ENCODE measurements at regions not wholly inside any gene's neighbourhood (a gene's known extent, or its start where the extent isn't known, plus 50 kb on each side); places are given as distances from the start of the nearest gene placed in this dataset.

DNA sequence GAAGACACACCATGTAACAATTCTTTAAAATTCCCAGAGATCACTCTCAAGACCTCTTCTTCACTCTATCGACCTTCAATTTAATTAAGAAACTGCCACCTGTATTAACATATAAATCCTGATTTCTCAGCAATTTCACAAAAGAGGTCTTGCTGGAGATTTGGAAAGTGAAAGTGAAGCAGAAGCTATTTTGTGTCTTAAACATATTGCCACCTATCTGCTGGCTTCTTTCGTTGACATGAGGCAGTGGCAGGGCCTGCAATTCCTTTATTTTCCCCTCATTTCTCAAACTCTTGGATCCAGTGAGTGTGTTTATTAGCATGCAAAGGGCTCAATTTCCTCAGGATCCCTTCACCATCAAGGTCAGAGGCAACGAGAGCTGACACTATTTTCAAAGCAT lies 780.2 kb upstream of the SLITRK1 start:
- TF ChIP-seq, protein P1, sequence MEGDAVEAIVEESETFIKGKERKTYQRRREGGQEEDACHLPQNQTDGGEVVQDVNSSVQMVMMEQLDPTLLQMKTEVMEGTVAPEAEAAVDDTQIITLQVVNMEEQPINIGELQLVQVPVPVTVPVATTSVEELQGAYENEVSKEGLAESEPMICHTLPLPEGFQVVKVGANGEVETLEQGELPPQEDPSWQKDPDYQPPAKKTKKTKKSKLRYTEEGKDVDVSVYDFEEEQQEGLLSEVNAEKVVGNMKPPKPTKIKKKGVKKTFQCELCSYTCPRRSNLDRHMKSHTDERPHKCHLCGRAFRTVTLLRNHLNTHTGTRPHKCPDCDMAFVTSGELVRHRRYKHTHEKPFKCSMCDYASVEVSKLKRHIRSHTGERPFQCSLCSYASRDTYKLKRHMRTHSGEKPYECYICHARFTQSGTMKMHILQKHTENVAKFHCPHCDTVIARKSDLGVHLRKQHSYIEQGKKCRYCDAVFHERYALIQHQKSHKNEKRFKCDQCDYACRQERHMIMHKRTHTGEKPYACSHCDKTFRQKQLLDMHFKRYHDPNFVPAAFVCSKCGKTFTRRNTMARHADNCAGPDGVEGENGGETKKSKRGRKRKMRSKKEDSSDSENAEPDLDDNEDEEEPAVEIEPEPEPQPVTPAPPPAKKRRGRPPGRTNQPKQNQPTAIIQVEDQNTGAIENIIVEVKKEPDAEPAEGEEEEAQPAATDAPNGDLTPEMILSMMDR (conservative IDR thresholded peaks at IDR 0.05; ENCODE audit: low read depth, low read length), result no peak
- no peak overlapping the region for H3K4me3 ChIP-seq (ENCODE audit: low read length)
- DNase-seq (ENCODE audit: low read depth), result no peak

DNA sequence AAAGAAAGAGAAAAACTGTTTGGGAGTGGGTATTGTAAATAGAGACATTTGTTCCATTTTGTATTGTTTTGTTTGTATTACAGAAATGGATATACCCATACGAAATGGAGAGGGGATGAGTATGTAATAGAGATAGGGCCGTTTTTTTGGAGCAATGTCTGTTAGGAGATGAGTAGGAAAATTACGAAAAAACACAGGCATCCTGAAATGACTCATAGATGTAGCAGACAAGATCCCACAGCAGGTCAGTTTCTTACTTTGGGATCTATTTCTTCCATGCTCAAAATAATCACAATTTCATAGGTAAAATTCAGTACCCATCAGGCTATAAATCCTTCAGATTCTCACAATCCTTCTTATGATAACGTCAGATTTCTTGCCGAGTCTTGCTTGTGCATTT lies 779.4 kb upstream of the SLITRK1 start:
- H3K4me3 ChIP-seq (ENCODE audit: low read length), result no peak overlapping the region
- TF ChIP-seq, protein P1 (conservative IDR thresholded peaks at IDR 0.05; ENCODE audit: low read depth, low read length), result no peak
- DNase-seq (ENCODE audit: low read depth), result no peak

DNA sequence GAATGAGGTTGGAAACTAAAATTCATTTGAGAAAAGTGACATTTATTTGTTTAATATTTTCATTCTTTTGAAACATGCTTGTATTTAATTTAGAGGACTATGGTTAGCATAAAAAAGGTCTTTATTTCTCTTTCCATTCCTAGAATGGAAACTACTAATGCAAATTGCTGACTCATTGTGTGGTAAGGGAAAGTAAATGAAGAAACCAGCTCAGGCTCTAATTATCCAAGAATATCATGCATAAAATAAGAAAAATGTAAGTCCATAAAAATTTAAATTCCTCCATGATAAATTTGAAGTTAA lies 777.0 kb upstream of the SLITRK1 start:
- TF ChIP-seq, protein P1 (conservative IDR thresholded peaks at IDR 0.05; ENCODE audit: low read depth, low read length), result no peak
- DNase-seq (ENCODE audit: low read depth), result no peak
- H3K4me3 ChIP-seq (ENCODE audit: low read length), result no peak overlapping the region

DNA sequence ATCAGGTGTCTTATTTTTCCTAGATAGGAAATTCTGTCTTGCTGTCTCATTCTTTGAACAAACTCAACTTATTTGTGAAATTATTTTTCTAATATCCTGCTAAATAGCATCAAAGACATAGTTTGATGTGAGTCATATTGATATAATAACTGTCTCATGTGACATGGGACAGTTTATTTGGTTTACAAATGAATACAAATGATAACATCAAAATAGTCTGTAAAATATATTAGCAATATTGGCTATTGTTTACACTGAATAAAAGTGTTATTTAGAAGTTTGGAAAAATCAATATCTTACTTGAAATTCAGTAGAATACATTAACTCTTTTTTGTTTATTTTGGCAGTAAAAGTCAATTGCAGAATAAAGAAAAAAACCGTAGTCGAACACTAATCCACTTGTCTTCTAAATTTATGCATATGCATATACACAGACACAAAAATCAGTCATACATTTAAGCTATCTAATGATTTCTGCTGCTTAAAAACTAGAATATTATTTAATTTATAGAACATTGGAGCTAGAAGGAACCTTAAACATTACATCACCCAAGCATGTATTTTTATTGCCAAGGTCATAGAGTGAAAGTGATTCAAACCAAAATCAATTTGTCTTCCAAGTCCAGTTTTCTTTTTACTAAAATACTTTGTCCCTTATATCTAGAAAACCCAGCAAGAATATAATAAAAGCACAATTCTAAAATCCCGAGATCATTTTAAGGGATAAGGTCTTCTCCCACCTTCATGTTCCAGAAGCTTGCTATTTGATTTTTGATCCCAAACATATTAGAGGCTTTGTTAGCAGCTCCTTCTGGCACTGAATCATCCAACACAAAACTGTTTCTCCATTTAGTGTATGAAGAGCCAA lies 776.5 kb upstream of the SLITRK1 start:
- no peak for DNase-seq (ENCODE audit: low read depth)
- TF ChIP-seq, protein P1 (conservative IDR thresholded peaks at IDR 0.05; ENCODE audit: low read depth, low read length), result no peak
- H3K4me3 ChIP-seq (ENCODE audit: low read length), result no peak overlapping the region

DNA sequence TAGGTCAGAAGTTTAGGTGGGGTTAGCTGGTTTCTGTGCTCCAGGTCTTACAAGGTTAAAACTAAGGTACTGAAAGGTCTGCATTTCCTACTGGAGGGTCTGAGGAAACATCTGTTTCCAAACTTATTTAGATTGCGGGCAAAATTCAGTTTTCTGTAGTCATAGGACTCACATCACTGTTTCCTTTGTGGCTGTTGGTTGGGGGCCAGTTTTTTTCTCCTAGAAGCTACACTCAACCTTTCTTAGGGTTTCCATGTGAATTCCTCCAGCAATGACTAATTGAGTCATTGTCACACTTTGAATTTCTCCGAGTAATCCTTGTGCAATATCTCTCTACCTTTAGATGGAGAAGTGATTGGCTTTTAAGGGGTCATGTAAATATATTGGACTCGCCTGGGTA lies 773.4 kb upstream of the SLITRK1 start:
- TF ChIP-seq, protein P1 (conservative IDR thresholded peaks at IDR 0.05; ENCODE audit: low read depth, low read length), result no peak
- no peak overlapping the region for H3K4me3 ChIP-seq (ENCODE audit: low read length)
- no peak for DNase-seq (ENCODE audit: low read depth)

DNA sequence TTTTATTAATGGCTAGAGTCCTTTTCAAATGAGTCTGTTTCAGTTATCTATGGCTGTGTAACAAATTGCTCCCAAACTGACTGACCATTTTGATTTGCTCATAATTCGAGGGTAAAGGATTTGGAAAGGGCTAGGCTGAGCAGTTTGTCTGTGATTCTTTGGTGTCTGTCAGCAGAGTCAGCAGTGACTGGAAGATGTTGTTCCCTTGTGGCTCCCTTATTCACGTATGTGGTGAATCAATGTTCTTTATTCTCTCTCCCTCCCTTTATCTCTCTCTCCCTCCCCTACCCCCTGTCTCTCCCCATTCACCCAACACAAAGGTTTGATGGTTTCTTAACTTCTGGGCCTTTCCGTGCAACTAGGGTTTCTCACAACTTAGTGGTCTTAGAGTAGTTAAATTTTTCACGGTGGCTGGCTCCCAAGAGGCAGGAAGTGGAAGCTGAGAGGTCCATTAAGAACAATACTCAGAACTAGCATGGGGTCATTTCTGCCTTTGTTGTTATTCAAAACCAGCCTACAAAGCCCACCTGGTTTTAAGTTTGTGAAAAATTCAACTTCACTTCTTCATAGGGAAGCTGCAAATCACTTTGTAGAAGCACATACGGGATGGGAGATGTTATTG lies 772.5 kb upstream of the SLITRK1 start:
- H3K4me3 ChIP-seq (ENCODE audit: low read length), result no peak overlapping the region
- no peak for DNase-seq (ENCODE audit: low read depth)
- TF ChIP-seq, protein P1 (conservative IDR thresholded peaks at IDR 0.05; ENCODE audit: low read depth, low read length), result no peak

Measured in retinal pigment epithelial cell (primary cell).